ENCODE measurements at regions not wholly inside any gene's neighbourhood (a gene's known extent, or its start where the extent isn't known, plus 50 kb on each side); places are given as distances from the start of the nearest gene placed in this dataset.

GRCh38 chr4:26065833-26066232 lies 151.8 kb downstream of the SMIM20 start:
- TF ChIP-seq, protein P1, sequence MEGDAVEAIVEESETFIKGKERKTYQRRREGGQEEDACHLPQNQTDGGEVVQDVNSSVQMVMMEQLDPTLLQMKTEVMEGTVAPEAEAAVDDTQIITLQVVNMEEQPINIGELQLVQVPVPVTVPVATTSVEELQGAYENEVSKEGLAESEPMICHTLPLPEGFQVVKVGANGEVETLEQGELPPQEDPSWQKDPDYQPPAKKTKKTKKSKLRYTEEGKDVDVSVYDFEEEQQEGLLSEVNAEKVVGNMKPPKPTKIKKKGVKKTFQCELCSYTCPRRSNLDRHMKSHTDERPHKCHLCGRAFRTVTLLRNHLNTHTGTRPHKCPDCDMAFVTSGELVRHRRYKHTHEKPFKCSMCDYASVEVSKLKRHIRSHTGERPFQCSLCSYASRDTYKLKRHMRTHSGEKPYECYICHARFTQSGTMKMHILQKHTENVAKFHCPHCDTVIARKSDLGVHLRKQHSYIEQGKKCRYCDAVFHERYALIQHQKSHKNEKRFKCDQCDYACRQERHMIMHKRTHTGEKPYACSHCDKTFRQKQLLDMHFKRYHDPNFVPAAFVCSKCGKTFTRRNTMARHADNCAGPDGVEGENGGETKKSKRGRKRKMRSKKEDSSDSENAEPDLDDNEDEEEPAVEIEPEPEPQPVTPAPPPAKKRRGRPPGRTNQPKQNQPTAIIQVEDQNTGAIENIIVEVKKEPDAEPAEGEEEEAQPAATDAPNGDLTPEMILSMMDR (IDR thresholded peaks at IDR 0.05) = no peak
- H3K27me3 ChIP-seq = no peaks in the 10 kb centered on the region
- DNase-seq = no peak
- no peak overlapping the region for H3K27ac ChIP-seq
- no peaks in the 10 kb centered on the region for H3K9me3 ChIP-seq
- H3K9ac ChIP-seq (ENCODE audit: low read depth in 2 of 2, low read length in 2 of 2) = no peak overlapping the region
- no peaks in the 10 kb centered on the region for H3K4me1 ChIP-seq
- H3K36me3 ChIP-seq = no peaks in the 10 kb centered on the region
- H3K4me3 ChIP-seq = no peak overlapping the region
- intact Hi-C loops (cut with DNase I) = no loop called here

GRCh38 chr4:26067035-26067434 lies 153.0 kb downstream of the SMIM20 start:
- no peak overlapping the region for H3K27ac ChIP-seq
- no peaks in the 10 kb centered on the region for H3K27me3 ChIP-seq
- TF ChIP-seq, protein P1 (IDR thresholded peaks at IDR 0.05) = no peak
- no peaks in the 10 kb centered on the region for H3K9me3 ChIP-seq
- H3K36me3 ChIP-seq = no peaks in the 10 kb centered on the region
- intact Hi-C loops (cut with DNase I) = no loop called here
- no peak for DNase-seq
- no peaks in the 10 kb centered on the region for H3K4me1 ChIP-seq
- no peak overlapping the region for H3K4me3 ChIP-seq
- no peak overlapping the region for H3K9ac ChIP-seq (ENCODE audit: low read depth in 2 of 2, low read length in 2 of 2)

DNA sequence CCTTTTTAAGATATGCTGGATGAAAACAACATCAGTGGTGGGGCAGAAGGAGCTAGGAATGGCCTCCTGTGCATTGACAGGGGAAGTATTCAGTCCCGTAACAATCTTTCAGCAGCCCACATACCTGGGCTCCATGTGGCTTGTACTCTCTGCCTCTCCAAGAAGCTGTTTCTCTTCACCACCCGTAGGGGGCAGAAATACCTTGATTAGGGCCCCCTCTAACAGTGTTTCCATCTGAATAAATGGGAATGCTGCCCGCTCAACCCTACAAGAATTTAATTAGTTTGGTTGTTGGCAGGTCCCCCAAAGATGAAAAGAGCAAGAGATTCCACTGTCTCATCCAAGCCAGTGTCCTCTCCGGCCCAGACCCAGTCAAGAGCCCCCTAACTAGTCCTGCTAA lies 155.2 kb downstream of the SMIM20 start:
- Histone ChIP-seq H3K36me3 (no peaks in the 10 kb centered on the region), H3K9ac (ENCODE audit: low read depth in 2 of 2, low read length in 2 of 2) (no peak overlapping the region), H3K27ac (no peak overlapping the region), H3K4me1 (no peaks in the 10 kb centered on the region), H3K4me3 (no peak overlapping the region), H3K27me3 (no peaks in the 10 kb centered on the region), H3K9me3 (no peaks in the 10 kb centered on the region)
- intact Hi-C loops (cut with DNase I) = no loop called here
- DNase-seq = no peak
- TF ChIP-seq, protein P1 (IDR thresholded peaks at IDR 0.05) = no peak

DNA sequence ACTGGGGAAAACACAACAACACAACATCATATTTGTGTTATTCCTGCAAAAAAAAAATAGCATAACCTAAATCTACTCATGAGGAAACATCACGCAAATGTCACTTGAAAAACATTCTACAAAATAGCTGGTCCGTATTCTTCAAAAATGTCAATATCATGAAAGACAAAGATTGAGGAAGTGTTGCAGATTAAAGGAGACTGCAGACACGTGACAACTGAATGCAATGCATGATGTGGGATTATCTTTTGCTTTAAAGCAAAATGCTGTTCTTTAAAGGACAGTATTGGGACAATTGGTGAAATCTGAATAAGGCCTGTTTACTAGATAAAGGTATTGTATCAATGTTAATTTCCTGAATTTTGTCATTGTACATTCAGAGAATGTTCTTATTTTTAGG lies 157.7 kb downstream of the SMIM20 start:
- H3K9me3 ChIP-seq = no peaks in the 10 kb centered on the region
- DNase-seq = no peak
- H3K27ac ChIP-seq = no peak overlapping the region
- H3K9ac ChIP-seq (ENCODE audit: low read depth in 2 of 2, low read length in 2 of 2) = no peak overlapping the region
- H3K36me3 ChIP-seq = no peaks in the 10 kb centered on the region
- intact Hi-C loops (cut with DNase I) = loop anchor here (10.0 kb wide), 1 partner anchor 343 kb away; no protein-coding TSS in a partner anchor
- TF ChIP-seq, protein P1 (IDR thresholded peaks at IDR 0.05) = no peak
- no peaks in the 10 kb centered on the region for H3K27me3 ChIP-seq
- no peaks in the 10 kb centered on the region for H3K4me1 ChIP-seq
- no peak overlapping the region for H3K4me3 ChIP-seq

- H3K9ac ChIP-seq (ENCODE audit: low read depth in 2 of 2, low read length in 2 of 2) = no peak overlapping the region
- H3K4me3 ChIP-seq = no peak overlapping the region
- intact Hi-C loops (cut with DNase I) = loop anchor here (10.0 kb wide), 1 partner anchor 341 kb away; no protein-coding TSS in a partner anchor
- no peaks in the 10 kb centered on the region for H3K4me1 ChIP-seq
- H3K27me3 ChIP-seq = no peaks in the 10 kb centered on the region
- TF ChIP-seq, protein P1 (IDR thresholded peaks at IDR 0.05) = no peak
- peak overlapping the region; percentile 34 for H3K27ac ChIP-seq
- no peaks in the 10 kb centered on the region for H3K9me3 ChIP-seq
- no peaks in the 10 kb centered on the region for H3K36me3 ChIP-seq
- no peak for DNase-seq
These were observed 160.0 kb downstream of the SMIM20 start for GRCh38 chr4:26073886-26074560.

Data from colonic mucosa (tissue), 4 donors.